ENCODE measurements at regions not wholly inside any gene's neighbourhood (a gene's known extent, or its start where the extent isn't known, plus 50 kb on each side); places are given as distances from the start of the nearest gene placed in this dataset.

DNA sequence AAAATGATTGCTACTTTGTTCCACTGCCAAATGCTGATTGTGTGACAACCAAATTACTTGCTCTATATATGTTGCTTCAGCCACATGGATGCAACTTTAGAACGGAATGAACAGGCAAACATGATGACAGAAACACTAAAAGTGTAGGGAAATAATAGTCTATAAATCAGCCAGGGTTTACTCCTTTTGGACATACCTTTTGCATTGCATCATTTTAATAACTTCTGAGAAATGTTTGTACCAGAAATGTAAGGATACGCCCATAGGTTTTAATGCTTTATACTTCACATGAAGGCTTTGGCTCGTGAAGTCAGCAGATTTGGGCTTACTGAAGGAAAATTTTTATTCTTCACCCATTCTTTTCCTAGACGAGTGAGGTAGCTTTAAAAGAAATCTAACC lies 141.0 kb downstream of the POSTN start:
- H3K4me3 Mint-ChIP-seq = no peak overlapping the region
- H3K4me1 Mint-ChIP-seq (ENCODE audit: low read depth) = no peaks in the 10 kb centered on the region
- no peak overlapping the region for H3K27ac ChIP-seq (ENCODE audit: low read depth in 1 of 2, low read length in 2 of 2)
- no peak overlapping the region for H3K4me3 ChIP-seq (ENCODE audit: low read length)
- ATAC-seq (ENCODE audit: poor library complexity) (no peak), DNase-seq (no peak)
- intact Hi-C loops (cut with DNase I, micrococcal nuclease) = no loop called here
- no peaks in the 10 kb centered on the region for H3K27me3 ChIP-seq (ENCODE audit: control insufficient read depth in 1 of 2, insufficient read depth in 2 of 2, low read length in 2 of 2)
- peaks cover 0 to 4% of the 10 kb centered on the region in 2 experiments for H3K9me3 ChIP-seq (ENCODE audit: control insufficient read depth in 1 of 2, insufficient read depth in 1 of 2, low read length in 2 of 2)
- H3K4me1 ChIP-seq (ENCODE audit: insufficient read depth, low read length) = no peaks in the 10 kb centered on the region
- POLR2A ChIA-PET = no interaction called here
- no peak overlapping the region for H3K27ac Mint-ChIP-seq
- TF ChIP-seq, protein P1, sequence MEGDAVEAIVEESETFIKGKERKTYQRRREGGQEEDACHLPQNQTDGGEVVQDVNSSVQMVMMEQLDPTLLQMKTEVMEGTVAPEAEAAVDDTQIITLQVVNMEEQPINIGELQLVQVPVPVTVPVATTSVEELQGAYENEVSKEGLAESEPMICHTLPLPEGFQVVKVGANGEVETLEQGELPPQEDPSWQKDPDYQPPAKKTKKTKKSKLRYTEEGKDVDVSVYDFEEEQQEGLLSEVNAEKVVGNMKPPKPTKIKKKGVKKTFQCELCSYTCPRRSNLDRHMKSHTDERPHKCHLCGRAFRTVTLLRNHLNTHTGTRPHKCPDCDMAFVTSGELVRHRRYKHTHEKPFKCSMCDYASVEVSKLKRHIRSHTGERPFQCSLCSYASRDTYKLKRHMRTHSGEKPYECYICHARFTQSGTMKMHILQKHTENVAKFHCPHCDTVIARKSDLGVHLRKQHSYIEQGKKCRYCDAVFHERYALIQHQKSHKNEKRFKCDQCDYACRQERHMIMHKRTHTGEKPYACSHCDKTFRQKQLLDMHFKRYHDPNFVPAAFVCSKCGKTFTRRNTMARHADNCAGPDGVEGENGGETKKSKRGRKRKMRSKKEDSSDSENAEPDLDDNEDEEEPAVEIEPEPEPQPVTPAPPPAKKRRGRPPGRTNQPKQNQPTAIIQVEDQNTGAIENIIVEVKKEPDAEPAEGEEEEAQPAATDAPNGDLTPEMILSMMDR (IDR thresholded peaks at IDR 0.05) = no peak
- CTCF ChIA-PET = no interaction called here
- H3K9me3 Mint-ChIP-seq = peaks cover 7% of the 10 kb centered on the region
- H3K27me3 Mint-ChIP-seq = no peaks in the 10 kb centered on the region
- no peaks in the 10 kb centered on the region for H3K36me3 Mint-ChIP-seq (ENCODE audit: low read depth)
- no peaks in the 10 kb centered on the region for H3K36me3 ChIP-seq (ENCODE audit: insufficient read depth, low read length)

DNA sequence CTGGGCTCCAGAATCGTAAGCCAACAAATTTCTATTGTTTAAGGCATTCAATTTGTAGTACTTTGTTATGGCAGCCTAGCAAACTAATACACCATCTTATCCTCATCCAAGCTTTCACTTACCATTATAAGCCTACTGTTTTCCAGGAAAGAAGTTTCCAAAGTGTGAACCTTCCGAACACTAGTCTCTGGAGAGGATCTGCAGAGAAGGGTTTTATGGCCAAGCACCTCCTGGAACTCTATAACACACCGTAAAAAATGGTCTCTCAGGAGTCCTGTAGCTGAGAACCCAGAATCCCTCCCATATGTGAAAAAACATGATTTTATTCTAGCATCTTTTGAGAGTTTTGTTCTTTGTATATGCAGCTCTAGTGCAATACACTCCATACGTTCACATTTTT lies 142.1 kb downstream of the POSTN start:
- Mint-ChIP-seq H3K27ac (no peak overlapping the region), H3K4me3 (no peak overlapping the region), H3K27me3 (no peaks in the 10 kb centered on the region), H3K4me1 (ENCODE audit: low read depth) (no peaks in the 10 kb centered on the region), H3K9me3 (peaks cover 9% of the 10 kb centered on the region), H3K36me3 (ENCODE audit: low read depth) (no peaks in the 10 kb centered on the region)
- Histone ChIP-seq H3K27ac (ENCODE audit: low read depth in 1 of 2, low read length in 2 of 2) (no peak overlapping the region), H3K4me1 (ENCODE audit: insufficient read depth, low read length) (no peaks in the 10 kb centered on the region), H3K4me3 (ENCODE audit: low read length) (no peak overlapping the region), H3K9me3 (ENCODE audit: control insufficient read depth in 1 of 2, insufficient read depth in 1 of 2, low read length in 2 of 2) (peaks cover 0 to 4% of the 10 kb centered on the region in 2 experiments), H3K36me3 (ENCODE audit: insufficient read depth, low read length) (no peaks in the 10 kb centered on the region), H3K27me3 (ENCODE audit: control insufficient read depth in 1 of 2, insufficient read depth in 2 of 2, low read length in 2 of 2) (no peaks in the 10 kb centered on the region)
- POLR2A ChIA-PET = no interaction called here
- ATAC-seq (ENCODE audit: poor library complexity) (no peak), DNase-seq (no peak)
- CTCF ChIA-PET = no interaction called here
- intact Hi-C loops (cut with DNase I, micrococcal nuclease) = no loop called here
- TF ChIP-seq, protein P1 (IDR thresholded peaks at IDR 0.05) = no peak

DNA sequence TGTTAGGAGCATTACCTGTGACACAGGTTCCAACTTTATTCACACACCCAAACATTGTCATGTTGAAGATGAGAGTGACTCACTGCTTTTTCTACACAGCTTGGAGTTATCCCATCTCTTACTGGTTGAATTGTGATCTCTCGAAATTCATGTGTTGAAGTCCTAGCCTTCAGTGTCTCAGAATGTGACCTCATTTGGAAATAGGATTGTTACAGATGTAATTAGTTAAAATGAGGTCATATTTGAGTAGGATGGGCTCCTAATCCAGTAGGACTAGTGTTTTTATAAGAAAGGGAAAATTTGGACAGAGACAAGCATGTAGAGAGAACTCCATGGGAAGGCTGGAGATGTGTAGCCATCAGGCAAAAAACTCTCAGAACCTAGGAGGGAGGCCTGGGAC lies 142.5 kb downstream of the POSTN start:
- Mint-ChIP-seq H3K4me3 (no peak overlapping the region), H3K27ac (no peak overlapping the region), H3K27me3 (no peaks in the 10 kb centered on the region), H3K36me3 (ENCODE audit: low read depth) (no peaks in the 10 kb centered on the region), H3K4me1 (ENCODE audit: low read depth) (no peaks in the 10 kb centered on the region), H3K9me3 (peaks cover 9% of the 10 kb centered on the region)
- Histone ChIP-seq H3K4me1 (ENCODE audit: insufficient read depth, low read length) (no peaks in the 10 kb centered on the region), H3K9me3 (ENCODE audit: control insufficient read depth in 1 of 2, insufficient read depth in 1 of 2, low read length in 2 of 2) (peaks cover 0 to 4% of the 10 kb centered on the region in 2 experiments), H3K4me3 (ENCODE audit: low read length) (no peak overlapping the region), H3K27me3 (ENCODE audit: control insufficient read depth in 1 of 2, insufficient read depth in 2 of 2, low read length in 2 of 2) (no peaks in the 10 kb centered on the region), H3K27ac (ENCODE audit: low read depth in 1 of 2, low read length in 2 of 2) (no peak overlapping the region), H3K36me3 (ENCODE audit: insufficient read depth, low read length) (no peaks in the 10 kb centered on the region)
- intact Hi-C loops (cut with DNase I, micrococcal nuclease) = no loop called here
- ChIA-PET CTCF (no interaction called here), POLR2A (no interaction called here)
- ATAC-seq (ENCODE audit: poor library complexity) = no peak
- TF ChIP-seq, protein P1 (IDR thresholded peaks at IDR 0.05) = no peak
- DNase-seq = no peak
